B cell (primary cell): ENCODE measurements at regions not wholly inside any gene's neighbourhood (a gene's known extent, or its start where the extent isn't known, plus 50 kb on each side); places are given as distances from the start of the nearest gene placed in this dataset.

ENCODE experiments used
- CTCF ChIP-seq: fragments of 200-600 bp; IDR thresholded peaks from one replicate; pipeline ENCODE4 v1.8.0; 2022; ENCODE audit warnings: antibody characterized with exemption, mild to moderate bottlenecking
- EZH2 ChIP-seq: IDR thresholded peaks from 2 replicates; pipeline ENCODE4 v1.6.1; 2012; ENCODE audit warnings: borderline replicate concordance, low read depth, mild to moderate bottlenecking, moderate library complexity, low read length; ENCODE audit not compliant: insufficient read depth, poor library complexity, severe bottlenecking

GRCh38 chr3:160130071-160130470 lies 95.2 kb upstream of the C3orf80 start:
- TF ChIP-seq CTCF (no peak), EZH2 (no peak)
